Panc1 (cell line): ENCODE measurements at regions not wholly inside any gene's neighbourhood (a gene's known extent, or its start where the extent isn't known, plus 50 kb on each side); places are given as distances from the start of the nearest gene placed in this dataset.

Experiments
- POLR2AphosphoS5 ChIP-seq: IDR thresholded peaks from 2 replicates; pipeline ENCODE4 v1.6.1; 2012; ENCODE audit warnings: mild to moderate bottlenecking, low read depth, low read length, moderate library complexity
- TF ChIP-seq, protein P1 (sequence below): fragments of 450-650 bp; IDR thresholded peaks from 2 replicates; pipeline ENCODE4 v1.5.1; 2017; ENCODE audit warnings: mild to moderate bottlenecking
- TF ChIP-seq, protein P2 (sequence below), 2 experiments: IDR thresholded peaks; 2 replicates each; pipeline ENCODE4 v1.6.1; 2011 to 2012; ENCODE audit warnings: low read depth in 2 of 2, control low read depth in 1 of 2, low read length in 1 of 2, mild to moderate bottlenecking in 1 of 2, moderate library complexity in 1 of 2; ENCODE audit not compliant: insufficient read depth in 1 of 2

DNA sequence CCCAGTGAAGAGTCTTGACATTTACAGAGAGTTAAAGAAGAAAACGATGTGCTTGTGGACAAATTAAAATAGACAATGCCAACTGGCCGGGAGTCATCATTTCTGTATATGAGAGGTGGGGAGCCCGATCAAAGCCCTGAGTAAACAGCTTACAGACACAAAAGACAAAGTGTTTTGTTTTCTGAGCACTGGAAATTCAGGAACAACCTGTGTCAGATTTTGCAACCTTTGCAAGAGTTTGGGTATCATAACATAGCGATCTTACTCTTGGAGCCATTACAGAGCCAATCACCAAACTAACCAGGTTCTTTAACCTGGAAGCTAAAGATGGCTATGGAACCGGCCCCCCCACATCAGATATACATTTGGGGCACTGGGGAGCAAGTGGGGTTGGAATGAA, 101.9 kb upstream of the LRIG1 start:
- TF ChIP-seq POLR2AphosphoS5 = no peak
- TF ChIP-seq, protein P1, sequence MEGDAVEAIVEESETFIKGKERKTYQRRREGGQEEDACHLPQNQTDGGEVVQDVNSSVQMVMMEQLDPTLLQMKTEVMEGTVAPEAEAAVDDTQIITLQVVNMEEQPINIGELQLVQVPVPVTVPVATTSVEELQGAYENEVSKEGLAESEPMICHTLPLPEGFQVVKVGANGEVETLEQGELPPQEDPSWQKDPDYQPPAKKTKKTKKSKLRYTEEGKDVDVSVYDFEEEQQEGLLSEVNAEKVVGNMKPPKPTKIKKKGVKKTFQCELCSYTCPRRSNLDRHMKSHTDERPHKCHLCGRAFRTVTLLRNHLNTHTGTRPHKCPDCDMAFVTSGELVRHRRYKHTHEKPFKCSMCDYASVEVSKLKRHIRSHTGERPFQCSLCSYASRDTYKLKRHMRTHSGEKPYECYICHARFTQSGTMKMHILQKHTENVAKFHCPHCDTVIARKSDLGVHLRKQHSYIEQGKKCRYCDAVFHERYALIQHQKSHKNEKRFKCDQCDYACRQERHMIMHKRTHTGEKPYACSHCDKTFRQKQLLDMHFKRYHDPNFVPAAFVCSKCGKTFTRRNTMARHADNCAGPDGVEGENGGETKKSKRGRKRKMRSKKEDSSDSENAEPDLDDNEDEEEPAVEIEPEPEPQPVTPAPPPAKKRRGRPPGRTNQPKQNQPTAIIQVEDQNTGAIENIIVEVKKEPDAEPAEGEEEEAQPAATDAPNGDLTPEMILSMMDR = no peak
- TF ChIP-seq, protein P2, sequence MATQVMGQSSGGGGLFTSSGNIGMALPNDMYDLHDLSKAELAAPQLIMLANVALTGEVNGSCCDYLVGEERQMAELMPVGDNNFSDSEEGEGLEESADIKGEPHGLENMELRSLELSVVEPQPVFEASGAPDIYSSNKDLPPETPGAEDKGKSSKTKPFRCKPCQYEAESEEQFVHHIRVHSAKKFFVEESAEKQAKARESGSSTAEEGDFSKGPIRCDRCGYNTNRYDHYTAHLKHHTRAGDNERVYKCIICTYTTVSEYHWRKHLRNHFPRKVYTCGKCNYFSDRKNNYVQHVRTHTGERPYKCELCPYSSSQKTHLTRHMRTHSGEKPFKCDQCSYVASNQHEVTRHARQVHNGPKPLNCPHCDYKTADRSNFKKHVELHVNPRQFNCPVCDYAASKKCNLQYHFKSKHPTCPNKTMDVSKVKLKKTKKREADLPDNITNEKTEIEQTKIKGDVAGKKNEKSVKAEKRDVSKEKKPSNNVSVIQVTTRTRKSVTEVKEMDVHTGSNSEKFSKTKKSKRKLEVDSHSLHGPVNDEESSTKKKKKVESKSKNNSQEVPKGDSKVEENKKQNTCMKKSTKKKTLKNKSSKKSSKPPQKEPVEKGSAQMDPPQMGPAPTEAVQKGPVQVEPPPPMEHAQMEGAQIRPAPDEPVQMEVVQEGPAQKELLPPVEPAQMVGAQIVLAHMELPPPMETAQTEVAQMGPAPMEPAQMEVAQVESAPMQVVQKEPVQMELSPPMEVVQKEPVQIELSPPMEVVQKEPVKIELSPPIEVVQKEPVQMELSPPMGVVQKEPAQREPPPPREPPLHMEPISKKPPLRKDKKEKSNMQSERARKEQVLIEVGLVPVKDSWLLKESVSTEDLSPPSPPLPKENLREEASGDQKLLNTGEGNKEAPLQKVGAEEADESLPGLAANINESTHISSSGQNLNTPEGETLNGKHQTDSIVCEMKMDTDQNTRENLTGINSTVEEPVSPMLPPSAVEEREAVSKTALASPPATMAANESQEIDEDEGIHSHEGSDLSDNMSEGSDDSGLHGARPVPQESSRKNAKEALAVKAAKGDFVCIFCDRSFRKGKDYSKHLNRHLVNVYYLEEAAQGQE (IDR thresholded peaks at IDR 0.05; ENCODE audit: insufficient read depth in 1 of 2, low read depth in 2 of 2, low read length in 1 of 2) = no peak
